ENCODE measurements at regions not wholly inside any gene's neighbourhood (a gene's known extent, or its start where the extent isn't known, plus 50 kb on each side); places are given as distances from the start of the nearest gene placed in this dataset.
"Not testable (repeated sequence)": the region's sequence is repeated elsewhere in the genome, so short reads cannot be mapped to it uniquely, and the experiment has no call there.

DNA sequence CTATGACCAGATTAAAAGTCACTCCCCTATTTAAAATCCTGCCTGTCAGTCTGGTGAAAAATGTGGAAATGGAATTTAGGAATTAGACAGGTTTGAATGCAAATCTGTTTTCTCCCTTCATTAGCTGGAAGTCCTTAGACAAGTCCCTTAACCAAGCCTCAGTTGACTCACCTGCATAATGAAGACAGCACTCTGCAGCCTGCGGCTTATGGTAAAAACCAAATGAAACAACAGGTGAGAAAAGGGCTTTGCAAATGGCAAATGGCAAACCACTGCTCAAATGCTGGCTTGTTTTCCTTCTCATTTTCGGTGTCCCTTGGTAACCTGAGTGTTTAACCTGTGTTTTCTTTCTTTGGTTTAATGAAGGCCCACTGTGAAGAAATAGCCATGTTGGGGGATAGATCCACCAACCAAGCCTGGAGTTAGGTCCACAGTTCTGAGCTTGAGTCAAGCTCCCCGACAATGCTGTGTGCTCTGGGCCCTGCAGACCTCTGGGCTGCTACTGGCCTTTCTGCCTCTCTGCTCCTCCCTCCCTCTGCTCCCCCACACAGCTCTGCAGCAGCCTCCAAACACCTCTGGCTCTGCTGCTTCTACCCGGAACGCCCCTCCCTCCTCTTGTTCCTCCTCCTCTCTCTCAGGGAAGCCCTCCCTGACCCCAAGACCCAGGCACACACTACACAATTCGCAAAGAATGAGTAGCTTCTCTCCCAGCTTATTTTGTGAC is 641.8 kb downstream of the MATN1 start:
- no peaks in the 10 kb centered on the region for H3K9me2 ChIP-seq (ENCODE audit: insufficient read depth)
- ATAC-seq (no peak), DNase-seq (ENCODE audit: low read depth, low spot score) (no peak)
- H3K4me1 ChIP-seq (ENCODE audit: control insufficient read depth in 1 of 2, insufficient read depth in 2 of 2, low read length in 2 of 2) = peaks cover 16 to 31% of the 10 kb centered on the region in 2 experiments
- no peak overlapping the region for H3K9ac ChIP-seq (ENCODE audit: low read length)
- H3K79me2 ChIP-seq (ENCODE audit: insufficient read depth, low read length) = no peaks in the 10 kb centered on the region
- no peak overlapping the region for H3K27ac ChIP-seq (ENCODE audit: low read depth, low read length)
- no peak overlapping the region for H3K4me3 ChIP-seq (replicated peaks in 1 of 2; ENCODE audit: low read depth in 1 of 2, low read length in 2 of 2)
- no peak overlapping the region for H3K4me2 ChIP-seq (ENCODE audit: low read length)
- RAD21 ChIA-PET (ENCODE audit: low non-redundant PET in 1 of 2, low total read pairs in 2 of 2, uncharacterized antibody in 2 of 2, unreplicated experiment in 2 of 2) = no interaction called here
- H4K20me1 ChIP-seq (ENCODE audit: insufficient read depth) = no peaks in the 10 kb centered on the region
- POLR2A ChIA-PET = no interaction called here
- no peaks in the 10 kb centered on the region for H3K9me3 ChIP-seq (ENCODE audit: control insufficient read depth in 1 of 2, insufficient read depth in 1 of 2, low read depth in 1 of 2, low read length in 2 of 2)
- no peaks in the 10 kb centered on the region for H3K36me3 ChIP-seq (ENCODE audit: control insufficient read depth in 1 of 2, insufficient read depth in 2 of 2, low read length in 2 of 2)
- no peaks in the 10 kb centered on the region for H3K27me3 ChIP-seq (ENCODE audit: insufficient read depth, low read length)
- H2AFZ ChIP-seq (ENCODE audit: low read depth, low read length, poor library complexity, severe bottlenecking) = no peak overlapping the region
- intact Hi-C loops (cut with micrococcal nuclease) = loop anchor here (10.0 kb wide), 1 partner anchor 207 kb away; no protein-coding TSS in a partner anchor
- CTCF ChIA-PET = no interaction called here
- no TSS peak for BruUV-seq (replicated peaks)
- no peak for TF ChIP-seq SP1 (IDR thresholded peaks at IDR 0.05; ENCODE audit: low read depth)
- no peak for TF ChIP-seq CEBPB (IDR thresholded peaks at IDR 0.05; ENCODE audit: low read depth)
- TF ChIP-seq JUND (IDR thresholded peaks at IDR 0.05) = no peak
- TF ChIP-seq EGR1 (IDR thresholded peaks at IDR 0.05; ENCODE audit: low read depth) = no peak
- TF ChIP-seq RAD21 (IDR thresholded peaks at IDR 0.05; ENCODE audit: low read depth) = no peak
- TF ChIP-seq FOSL1 (IDR thresholded peaks at IDR 0.05; ENCODE audit: low read depth) = no peak
- no peak for TF ChIP-seq ELF1 (IDR thresholded peaks at IDR 0.05; ENCODE audit: borderline replicate concordance, low read depth)
- TF ChIP-seq, protein P1, sequence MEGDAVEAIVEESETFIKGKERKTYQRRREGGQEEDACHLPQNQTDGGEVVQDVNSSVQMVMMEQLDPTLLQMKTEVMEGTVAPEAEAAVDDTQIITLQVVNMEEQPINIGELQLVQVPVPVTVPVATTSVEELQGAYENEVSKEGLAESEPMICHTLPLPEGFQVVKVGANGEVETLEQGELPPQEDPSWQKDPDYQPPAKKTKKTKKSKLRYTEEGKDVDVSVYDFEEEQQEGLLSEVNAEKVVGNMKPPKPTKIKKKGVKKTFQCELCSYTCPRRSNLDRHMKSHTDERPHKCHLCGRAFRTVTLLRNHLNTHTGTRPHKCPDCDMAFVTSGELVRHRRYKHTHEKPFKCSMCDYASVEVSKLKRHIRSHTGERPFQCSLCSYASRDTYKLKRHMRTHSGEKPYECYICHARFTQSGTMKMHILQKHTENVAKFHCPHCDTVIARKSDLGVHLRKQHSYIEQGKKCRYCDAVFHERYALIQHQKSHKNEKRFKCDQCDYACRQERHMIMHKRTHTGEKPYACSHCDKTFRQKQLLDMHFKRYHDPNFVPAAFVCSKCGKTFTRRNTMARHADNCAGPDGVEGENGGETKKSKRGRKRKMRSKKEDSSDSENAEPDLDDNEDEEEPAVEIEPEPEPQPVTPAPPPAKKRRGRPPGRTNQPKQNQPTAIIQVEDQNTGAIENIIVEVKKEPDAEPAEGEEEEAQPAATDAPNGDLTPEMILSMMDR (IDR thresholded peaks at IDR 0.05 in 2 of 3, conservative IDR thresholded peaks at IDR 0.05 in 1 of 3; ENCODE audit: borderline replicate concordance in 1 of 3, insufficient read depth in 1 of 3, low read depth in 2 of 3, low read length in 2 of 3) = no peak
- no peak for TF ChIP-seq SIN3A (IDR thresholded peaks at IDR 0.05; ENCODE audit: low read depth)

DNA sequence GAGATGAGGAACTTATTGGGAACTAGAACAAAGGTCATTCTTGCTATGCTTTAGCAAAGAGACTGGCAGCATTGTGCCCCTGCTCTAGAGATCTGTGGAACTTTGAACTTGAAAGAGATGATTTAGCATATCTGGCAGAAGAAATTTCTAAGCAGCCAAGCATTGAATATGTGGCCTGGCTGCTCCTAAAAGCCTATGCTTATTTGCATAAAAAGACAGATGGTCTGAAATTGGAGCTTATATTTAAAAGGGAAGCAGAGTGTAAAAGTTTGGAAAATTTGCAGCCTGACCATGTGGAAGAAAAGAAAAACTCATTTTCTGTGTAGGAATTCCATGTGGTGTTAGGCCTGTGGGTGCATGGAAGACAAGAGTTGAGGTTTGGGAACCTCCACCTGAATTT is 647.5 kb downstream of the MATN1 start:
- CTCF ChIA-PET; DNase-seq (ENCODE audit: low read depth, low spot score); H3K4me1 ChIP-seq (ENCODE audit: control insufficient read depth in 1 of 2, insufficient read depth in 2 of 2, low read length in 2 of 2); ATAC-seq; H2AFZ ChIP-seq (ENCODE audit: low read depth, low read length, poor library complexity, severe bottlenecking); POLR2A ChIA-PET; intact Hi-C loops (cut with micrococcal nuclease); H3K9me3 ChIP-seq (ENCODE audit: control insufficient read depth in 1 of 2, insufficient read depth in 1 of 2, low read depth in 1 of 2, low read length in 2 of 2); BruUV-seq (replicated peaks); H3K79me2 ChIP-seq (ENCODE audit: insufficient read depth, low read length); H3K27ac ChIP-seq (ENCODE audit: low read depth, low read length); H3K9me2 ChIP-seq (ENCODE audit: insufficient read depth); H3K4me3 ChIP-seq (replicated peaks in 1 of 2; ENCODE audit: low read depth in 1 of 2, low read length in 2 of 2); H3K27me3 ChIP-seq (ENCODE audit: insufficient read depth, low read length); H3K4me2 ChIP-seq (ENCODE audit: low read length); H4K20me1 ChIP-seq (ENCODE audit: insufficient read depth); H3K36me3 ChIP-seq (ENCODE audit: control insufficient read depth in 1 of 2, insufficient read depth in 2 of 2, low read length in 2 of 2); RAD21 ChIA-PET (ENCODE audit: low non-redundant PET in 1 of 2, low total read pairs in 2 of 2, uncharacterized antibody in 2 of 2, unreplicated experiment in 2 of 2); H3K9ac ChIP-seq (ENCODE audit: low read length): not testable (repeated sequence)

Data from HCT116 (cell line).